ENCODE measurements at regions not wholly inside any gene's neighbourhood (a gene's known extent, or its start where the extent isn't known, plus 50 kb on each side); places are given as distances from the start of the nearest gene placed in this dataset.

- no peak overlapping the region for H3K4me2 ChIP-seq (ENCODE audit: low read length)
- H3K27ac ChIP-seq (ENCODE audit: low read length) = no peak overlapping the region
- no peak overlapping the region for H2AFZ ChIP-seq (ENCODE audit: low read depth, low read length)
- no peaks in the 10 kb centered on the region for H3K4me1 ChIP-seq (ENCODE audit: low read length)
- no peaks in the 10 kb centered on the region for H3K27me3 ChIP-seq (ENCODE audit: low read depth, low read length)
- no peaks in the 10 kb centered on the region for H3K9me3 ChIP-seq (ENCODE audit: insufficient read depth, low read length)
- no peaks in the 10 kb centered on the region for H3K36me3 ChIP-seq (replicated peaks; ENCODE audit: low read depth, low read length)
- H3K79me2 ChIP-seq (ENCODE audit: low read length) = no peaks in the 10 kb centered on the region
- no peak overlapping the region for H3K9ac ChIP-seq (ENCODE audit: low read length)
- H3K4me3 ChIP-seq (ENCODE audit: low read length) = no peak overlapping the region
- no peak for TF ChIP-seq EZH2phosphoT487 (IDR thresholded peaks at IDR 0.05; ENCODE audit: low read depth)
- TF ChIP-seq, protein P1, sequence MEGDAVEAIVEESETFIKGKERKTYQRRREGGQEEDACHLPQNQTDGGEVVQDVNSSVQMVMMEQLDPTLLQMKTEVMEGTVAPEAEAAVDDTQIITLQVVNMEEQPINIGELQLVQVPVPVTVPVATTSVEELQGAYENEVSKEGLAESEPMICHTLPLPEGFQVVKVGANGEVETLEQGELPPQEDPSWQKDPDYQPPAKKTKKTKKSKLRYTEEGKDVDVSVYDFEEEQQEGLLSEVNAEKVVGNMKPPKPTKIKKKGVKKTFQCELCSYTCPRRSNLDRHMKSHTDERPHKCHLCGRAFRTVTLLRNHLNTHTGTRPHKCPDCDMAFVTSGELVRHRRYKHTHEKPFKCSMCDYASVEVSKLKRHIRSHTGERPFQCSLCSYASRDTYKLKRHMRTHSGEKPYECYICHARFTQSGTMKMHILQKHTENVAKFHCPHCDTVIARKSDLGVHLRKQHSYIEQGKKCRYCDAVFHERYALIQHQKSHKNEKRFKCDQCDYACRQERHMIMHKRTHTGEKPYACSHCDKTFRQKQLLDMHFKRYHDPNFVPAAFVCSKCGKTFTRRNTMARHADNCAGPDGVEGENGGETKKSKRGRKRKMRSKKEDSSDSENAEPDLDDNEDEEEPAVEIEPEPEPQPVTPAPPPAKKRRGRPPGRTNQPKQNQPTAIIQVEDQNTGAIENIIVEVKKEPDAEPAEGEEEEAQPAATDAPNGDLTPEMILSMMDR (IDR thresholded peaks at IDR 0.05; ENCODE audit: low read depth, low read length) = no peak
- H4K20me1 ChIP-seq (ENCODE audit: insufficient read depth, low read length) = no peaks in the 10 kb centered on the region
Measured at GRCh38 chr11:15875943-15876342, 480.4 kb downstream of the SOX6 start.

DNA sequence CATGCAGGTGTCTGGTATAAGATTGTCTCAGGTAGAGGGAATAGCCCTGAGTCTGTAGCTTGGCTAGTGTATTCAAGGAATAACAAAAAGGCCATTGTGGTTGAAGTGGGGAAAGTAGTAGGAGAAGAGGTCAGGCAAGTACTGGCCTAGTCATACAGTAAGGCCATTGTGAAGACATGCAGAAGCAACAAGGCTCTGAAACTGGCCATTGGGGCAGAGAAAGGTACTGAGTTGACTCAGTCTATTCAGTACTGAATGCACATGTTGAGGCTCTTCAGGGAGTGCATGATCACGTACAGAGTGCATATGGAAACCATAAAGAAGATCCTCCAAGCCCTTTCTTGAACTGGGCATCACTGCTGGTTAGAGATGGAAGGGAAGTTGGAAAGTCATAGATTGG, 477.6 kb downstream of the SOX6 start:
- H3K27me3 ChIP-seq (ENCODE audit: low read depth, low read length) = no peaks in the 10 kb centered on the region
- TF ChIP-seq, protein P1 (IDR thresholded peaks at IDR 0.05; ENCODE audit: low read depth, low read length) = no peak
- no peak for TF ChIP-seq EZH2phosphoT487 (IDR thresholded peaks at IDR 0.05; ENCODE audit: low read depth)
- no peak overlapping the region for H3K9ac ChIP-seq (ENCODE audit: low read length)

GRCh38 chr11:15880291-15880690, 476.1 kb downstream of the SOX6 start:
- Histone ChIP-seq H3K4me2 (ENCODE audit: low read length) (no peak overlapping the region), H2AFZ (ENCODE audit: low read depth, low read length) (no peak overlapping the region)

More for the DNA sequence above, 477.6 kb downstream of the SOX6 start:
- Histone ChIP-seq H4K20me1 (ENCODE audit: insufficient read depth, low read length) (no peaks in the 10 kb centered on the region), H3K4me2 (ENCODE audit: low read length) (no peak overlapping the region), H3K36me3 (replicated peaks; ENCODE audit: low read depth, low read length) (no peaks in the 10 kb centered on the region), H3K9me3 (ENCODE audit: insufficient read depth, low read length) (no peaks in the 10 kb centered on the region), H3K79me2 (ENCODE audit: low read length) (no peaks in the 10 kb centered on the region), H3K27ac (ENCODE audit: low read length) (no peak overlapping the region), H2AFZ (ENCODE audit: low read depth, low read length) (no peak overlapping the region), H3K4me1 (ENCODE audit: low read length) (no peaks in the 10 kb centered on the region), H3K4me3 (ENCODE audit: low read length) (no peak overlapping the region)

DNA sequence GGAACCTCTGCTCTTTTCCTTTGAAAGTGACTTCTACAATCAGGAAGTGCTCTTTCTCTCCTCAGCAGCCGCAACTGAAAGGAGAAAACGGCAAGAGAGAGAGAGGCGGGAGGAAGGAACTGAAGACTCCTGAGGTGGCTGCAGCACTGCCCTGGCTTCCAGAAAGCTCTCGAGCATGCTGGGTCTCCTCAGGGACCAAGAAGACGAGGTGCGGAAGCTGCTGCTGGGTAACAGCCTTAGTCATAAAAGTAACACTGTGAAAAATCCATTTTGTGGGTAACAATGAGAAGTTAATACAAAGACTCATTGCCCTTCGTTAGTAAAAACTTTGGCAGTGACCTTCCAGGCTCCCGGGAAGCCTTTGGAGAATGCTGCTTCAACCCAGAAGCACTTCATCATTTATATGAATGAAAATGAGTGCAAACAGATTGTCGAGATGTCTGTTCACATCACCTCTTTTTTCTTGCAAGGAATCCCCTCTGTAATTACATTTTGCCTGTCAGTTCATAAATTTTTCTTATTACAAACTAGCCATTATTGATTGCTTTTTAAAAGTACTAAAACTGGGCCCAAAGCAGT, 473.4 kb downstream of the SOX6 start:
- TF ChIP-seq, protein P1 (IDR thresholded peaks at IDR 0.05; ENCODE audit: low read depth, low read length) = no peak
- TF ChIP-seq EZH2phosphoT487 (IDR thresholded peaks at IDR 0.05; ENCODE audit: low read depth) = no peak
- H3K27me3 ChIP-seq (ENCODE audit: low read depth, low read length) = no peaks in the 10 kb centered on the region
- H3K4me2 ChIP-seq (ENCODE audit: low read length) = no peak overlapping the region
- peaks cover 7% of the 10 kb centered on the region for H3K4me1 ChIP-seq (ENCODE audit: low read length)
- no peaks in the 10 kb centered on the region for H4K20me1 ChIP-seq (ENCODE audit: insufficient read depth, low read length)
- H3K9me3 ChIP-seq (ENCODE audit: insufficient read depth, low read length) = no peaks in the 10 kb centered on the region
- H3K9ac ChIP-seq (ENCODE audit: low read length) = no peak overlapping the region
- H3K36me3 ChIP-seq (replicated peaks; ENCODE audit: low read depth, low read length) = no peaks in the 10 kb centered on the region
- no peak overlapping the region for H3K4me3 ChIP-seq (ENCODE audit: low read length)
- no peaks in the 10 kb centered on the region for H3K79me2 ChIP-seq (ENCODE audit: low read length)
- H2AFZ ChIP-seq (ENCODE audit: low read depth, low read length) = no peak overlapping the region
- H3K27ac ChIP-seq (ENCODE audit: low read length) = no peak overlapping the region

More at GRCh38 chr11:15880291-15880690, 476.1 kb downstream of the SOX6 start:
- Histone ChIP-seq H3K36me3 (replicated peaks; ENCODE audit: low read depth, low read length) (no peaks in the 10 kb centered on the region), H3K4me3 (ENCODE audit: low read length) (no peak overlapping the region), H3K79me2 (ENCODE audit: low read length) (no peaks in the 10 kb centered on the region), H3K9ac (ENCODE audit: low read length) (no peak overlapping the region), H3K9me3 (ENCODE audit: insufficient read depth, low read length) (no peaks in the 10 kb centered on the region), H4K20me1 (ENCODE audit: insufficient read depth, low read length) (no peaks in the 10 kb centered on the region), H3K27me3 (ENCODE audit: low read depth, low read length) (no peaks in the 10 kb centered on the region), H3K27ac (ENCODE audit: low read length) (no peak overlapping the region), H3K4me1 (ENCODE audit: low read length) (no peaks in the 10 kb centered on the region)
- no peak for TF ChIP-seq EZH2phosphoT487 (IDR thresholded peaks at IDR 0.05; ENCODE audit: low read depth)
- TF ChIP-seq, protein P1 (IDR thresholded peaks at IDR 0.05; ENCODE audit: low read depth, low read length) = no peak
